Astrocyte (in vitro differentiated cells and primary cell): ENCODE measurements at regions not wholly inside any gene's neighbourhood (a gene's known extent, or its start where the extent isn't known, plus 50 kb on each side); places are given as distances from the start of the nearest gene placed in this dataset.

Experiments used
- CTCF ChIP-seq: IDR thresholded peaks from 2 replicates; pipeline ENCODE4 v1.5.1; 2011; ENCODE audit warnings: low read depth, mild to moderate bottlenecking, inconsistent platforms, low read length, moderate library complexity; ENCODE audit not compliant: insufficient read depth
- EZH2 ChIP-seq: IDR thresholded peaks from 2 replicates; pipeline ENCODE4 v1.6.1; 2012; ENCODE audit warnings: mild to moderate bottlenecking, low read length, inconsistent platforms; ENCODE audit not compliant: insufficient read depth

GRCh38 chr19:30699871-30700280 lies 327.7 kb downstream of the ZNF536 start:
- no peak for TF ChIP-seq CTCF
- no peak for TF ChIP-seq EZH2
